NCI-H1436 treated with DMSO at 0.1 percent for 48 hours (cell line): ENCODE measurements at regions not wholly inside any gene's neighbourhood (a gene's known extent, or its start where the extent isn't known, plus 50 kb on each side); places are given as distances from the start of the nearest gene placed in this dataset.

Experiments used
- DNase-seq: peaks from one replicate; lab custom pipeline; 2025; lab: John Stamatoyannopoulos, UW

DNA sequence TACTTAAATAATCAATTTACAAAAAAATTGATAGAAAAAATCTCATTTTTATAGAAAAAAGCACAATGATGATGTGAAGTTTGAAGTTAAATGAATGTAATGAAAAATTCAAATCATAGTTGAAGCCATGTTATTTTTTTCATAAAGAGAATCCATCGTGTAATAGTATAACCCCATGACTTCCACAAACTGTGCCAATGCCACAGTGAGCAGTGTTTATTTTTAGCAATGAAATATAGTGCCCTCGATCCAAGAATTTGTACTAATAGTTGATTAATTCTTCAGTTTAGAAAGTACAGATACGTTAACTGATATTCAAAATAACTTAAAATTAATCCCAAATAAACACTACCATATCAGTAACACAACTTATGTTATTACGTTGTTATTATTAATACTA is 225.9 kb downstream of the PTPRC start:
- no peak for DNase-seq

DNA sequence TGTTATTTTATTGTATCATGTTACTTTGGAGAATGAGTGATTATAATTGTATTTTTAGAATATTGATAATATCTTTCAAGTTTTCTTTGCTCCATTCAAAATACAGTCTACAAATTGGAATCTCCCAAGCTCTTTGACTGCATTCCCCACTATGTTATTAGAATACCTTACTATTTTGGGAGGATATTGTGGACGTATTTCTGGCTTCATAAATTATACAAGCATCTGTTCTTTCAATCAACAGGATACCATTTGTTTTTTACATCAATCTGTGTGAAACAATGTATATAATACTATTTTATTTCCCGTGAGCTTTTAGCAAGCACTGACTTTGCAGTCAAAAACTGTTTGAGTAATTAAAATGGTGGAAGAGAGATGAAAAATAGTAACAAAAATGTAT is 226.5 kb downstream of the PTPRC start:
- DNase-seq, result no peak

GRCh38 chr1:198867182-198867581 is 228.3 kb downstream of the PTPRC start:
- DNase-seq, result no peak

DNA sequence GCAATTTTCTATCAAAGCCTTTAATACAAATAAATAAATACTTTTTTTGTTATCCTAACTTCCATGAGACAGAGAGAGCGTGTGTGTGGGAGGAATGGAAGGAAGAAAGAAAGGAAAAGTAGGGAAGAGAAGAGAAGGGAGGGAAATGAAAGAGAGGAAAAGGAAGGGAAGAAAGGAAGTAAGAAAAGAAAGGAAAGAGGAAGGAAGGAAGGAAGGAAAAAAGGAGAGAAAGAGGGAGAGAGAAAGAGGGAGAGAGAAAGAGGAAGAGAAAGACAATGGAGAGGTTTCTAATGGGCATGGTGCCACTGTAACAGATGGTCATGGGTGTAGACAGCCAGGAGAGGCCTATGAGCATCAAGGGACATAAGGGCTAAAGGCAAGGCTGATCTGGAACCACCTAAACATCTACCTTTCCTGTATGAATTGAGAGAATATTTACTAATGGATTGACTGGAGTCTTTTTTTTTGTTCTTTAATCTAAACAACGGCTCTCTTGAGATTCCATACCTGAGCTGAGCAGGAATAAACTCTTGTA is 234.9 kb downstream of the PTPRC start:
- no peak for DNase-seq

DNA sequence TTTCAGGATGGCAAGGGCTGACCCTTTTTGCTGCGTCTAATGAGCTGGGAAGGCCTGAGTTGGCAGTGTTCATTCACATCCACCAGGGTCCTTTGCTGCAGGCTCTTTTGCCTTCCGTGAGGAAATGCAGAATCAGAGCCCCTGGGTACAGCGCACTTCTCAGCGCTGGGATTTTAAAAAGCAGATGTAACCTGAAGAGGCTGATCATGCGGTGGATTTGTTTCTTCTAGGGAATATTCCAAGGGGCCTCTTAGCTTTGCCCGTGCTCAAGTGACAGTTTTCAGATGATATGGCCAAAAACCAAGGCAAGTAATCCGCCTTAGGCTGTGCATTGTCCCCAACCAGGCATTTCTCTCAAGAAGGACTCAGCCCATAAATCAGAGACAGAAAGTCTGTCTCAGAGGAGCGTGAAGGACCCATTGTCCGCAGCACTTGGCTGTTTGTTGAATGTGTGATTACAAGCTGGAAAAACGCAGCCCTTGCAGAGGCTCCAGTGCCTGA is 237.6 kb downstream of the PTPRC start:
- DNase-seq, result no peak

DNA sequence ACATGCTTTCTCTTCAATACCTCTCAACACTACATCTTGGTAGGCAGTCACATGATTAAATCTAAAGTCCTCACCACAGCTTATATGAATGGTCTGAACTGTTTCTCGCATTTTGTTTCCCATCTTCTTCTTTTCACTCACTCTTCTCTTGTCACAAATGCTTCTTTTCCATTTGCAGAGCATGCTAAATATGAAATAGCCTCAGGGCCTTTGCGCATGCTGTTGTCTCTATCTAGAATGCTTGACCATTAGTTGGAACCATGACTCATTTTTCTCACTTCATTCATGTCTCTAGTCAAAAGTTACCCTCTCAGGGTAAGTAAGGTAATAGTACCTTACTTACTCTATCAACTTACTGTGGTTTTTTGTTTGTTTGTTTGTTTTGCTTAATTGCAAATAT is 239.7 kb downstream of the PTPRC start:
- DNase-seq, result no peak

DNA sequence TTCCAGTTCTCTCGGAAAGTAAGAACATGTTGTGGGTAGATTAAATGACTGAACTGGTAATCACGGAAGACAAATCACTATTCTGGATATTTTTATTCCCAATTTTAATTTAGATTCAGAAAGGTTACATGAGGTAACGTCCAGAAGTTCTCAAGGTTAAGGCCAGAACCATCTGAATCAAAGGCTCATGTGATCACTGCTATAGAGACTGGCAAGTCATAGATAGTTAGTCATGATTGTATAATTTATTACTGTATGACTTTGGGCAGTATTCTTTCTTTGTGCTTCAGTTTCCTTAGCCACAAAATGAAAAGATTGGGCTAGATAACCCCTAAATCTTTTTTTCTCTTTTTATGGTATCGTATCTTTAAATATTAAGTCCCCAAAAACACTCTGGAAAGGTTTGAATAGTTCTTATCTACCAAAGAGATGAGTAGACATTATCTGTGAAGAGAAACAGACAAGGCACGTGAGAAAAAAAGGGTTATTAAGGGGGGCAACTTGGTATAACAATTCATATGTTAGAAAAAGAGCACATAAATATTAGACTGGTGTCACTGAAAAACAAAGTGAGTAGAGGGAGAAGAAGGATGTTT is 241.0 kb downstream of the PTPRC start:
- DNase-seq, result no peak

GRCh38 chr1:198880397-198880796 is 241.6 kb downstream of the PTPRC start:
- DNase-seq, result no peak

DNA sequence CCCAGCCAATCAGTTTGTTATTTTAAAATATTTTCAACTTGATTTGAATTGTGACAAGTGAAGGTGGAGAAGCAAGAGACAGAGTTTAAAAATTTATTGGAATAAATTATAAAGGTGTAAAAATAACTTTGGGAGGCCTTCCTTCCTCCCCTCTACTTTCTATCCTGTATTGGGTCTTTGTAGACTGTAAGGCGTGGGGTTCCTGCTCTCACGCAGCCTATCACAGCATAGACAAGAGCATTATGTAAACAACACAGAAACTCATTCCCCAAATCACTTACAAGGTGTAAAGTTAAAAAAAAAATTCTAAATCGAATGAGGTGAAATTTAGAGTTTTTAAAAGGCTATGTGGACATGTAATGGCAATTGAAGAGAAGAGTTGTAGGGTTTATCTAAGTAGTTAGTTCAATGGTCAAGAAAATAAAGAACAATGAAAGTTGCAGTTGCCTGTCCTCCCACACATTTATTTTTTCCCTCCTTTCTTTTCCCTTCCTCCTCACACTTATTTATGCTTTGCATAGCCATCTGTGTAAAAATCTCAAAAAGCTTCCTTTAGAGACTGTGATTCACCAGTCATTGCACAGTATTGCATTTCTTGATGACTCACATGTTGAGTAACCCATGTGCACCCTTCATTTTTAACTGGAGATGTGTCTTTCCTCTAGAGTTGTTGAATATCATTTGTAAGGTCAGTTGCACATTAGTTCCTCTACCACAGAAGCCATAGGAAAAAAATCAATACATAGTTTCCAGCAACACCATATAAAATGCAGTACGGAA is 242.2 kb downstream of the PTPRC start:
- DNase-seq, result no peak

DNA sequence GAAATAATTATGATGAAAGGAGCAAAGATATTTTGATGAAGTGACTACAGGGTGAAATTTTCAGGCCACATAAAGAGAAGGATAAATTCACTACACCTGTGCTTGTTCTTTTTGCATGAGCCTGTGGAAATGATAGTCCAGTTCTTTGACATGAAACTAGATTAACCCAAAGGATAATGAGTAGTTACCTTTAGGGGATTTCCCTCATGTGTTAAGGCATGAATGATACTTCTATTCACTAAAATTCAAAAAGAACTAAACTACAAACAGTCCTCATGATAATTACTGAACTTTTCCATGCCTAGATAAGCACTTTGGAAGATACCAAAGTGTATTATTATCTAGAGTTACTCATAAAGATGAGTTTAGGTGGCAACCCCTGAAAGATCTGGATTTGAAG is 244.3 kb downstream of the PTPRC start:
- no peak for DNase-seq

- no peak for DNase-seq
Observed at GRCh38 chr1:198887866-198888265, 249.0 kb downstream of the PTPRC start.

DNA sequence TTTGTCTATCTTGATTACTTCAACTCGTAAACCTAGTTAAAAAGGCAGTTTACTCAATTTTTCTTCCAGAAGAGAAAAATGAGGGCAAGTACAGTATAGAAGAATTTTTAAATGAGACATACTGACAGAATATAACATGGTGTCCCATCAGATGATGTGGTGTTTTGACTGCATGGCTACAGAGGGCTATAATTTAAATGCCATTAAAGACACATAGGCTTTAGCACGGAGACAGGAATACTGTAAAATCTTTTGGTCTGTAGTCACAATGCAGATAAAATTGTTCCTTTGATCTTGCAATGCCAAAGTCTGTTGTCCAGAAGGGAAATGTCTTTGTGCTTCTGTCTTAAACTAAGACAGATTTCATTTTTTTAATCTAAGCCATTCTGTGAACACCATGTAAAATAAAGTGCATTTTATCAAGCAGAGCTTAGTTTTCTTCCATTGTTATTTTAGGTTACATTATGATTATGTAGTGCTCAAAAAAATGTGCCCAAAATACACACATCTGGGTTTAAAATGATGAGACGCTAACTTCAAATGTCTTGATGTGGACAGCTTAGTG is 249.6 kb downstream of the PTPRC start:
- no peak for DNase-seq

GRCh38 chr1:198889101-198889500 is 250.3 kb downstream of the PTPRC start:
- no peak for DNase-seq

- DNase-seq, result no peak
Observed at GRCh38 chr1:198889749-198890148, 250.9 kb downstream of the PTPRC start.

DNA sequence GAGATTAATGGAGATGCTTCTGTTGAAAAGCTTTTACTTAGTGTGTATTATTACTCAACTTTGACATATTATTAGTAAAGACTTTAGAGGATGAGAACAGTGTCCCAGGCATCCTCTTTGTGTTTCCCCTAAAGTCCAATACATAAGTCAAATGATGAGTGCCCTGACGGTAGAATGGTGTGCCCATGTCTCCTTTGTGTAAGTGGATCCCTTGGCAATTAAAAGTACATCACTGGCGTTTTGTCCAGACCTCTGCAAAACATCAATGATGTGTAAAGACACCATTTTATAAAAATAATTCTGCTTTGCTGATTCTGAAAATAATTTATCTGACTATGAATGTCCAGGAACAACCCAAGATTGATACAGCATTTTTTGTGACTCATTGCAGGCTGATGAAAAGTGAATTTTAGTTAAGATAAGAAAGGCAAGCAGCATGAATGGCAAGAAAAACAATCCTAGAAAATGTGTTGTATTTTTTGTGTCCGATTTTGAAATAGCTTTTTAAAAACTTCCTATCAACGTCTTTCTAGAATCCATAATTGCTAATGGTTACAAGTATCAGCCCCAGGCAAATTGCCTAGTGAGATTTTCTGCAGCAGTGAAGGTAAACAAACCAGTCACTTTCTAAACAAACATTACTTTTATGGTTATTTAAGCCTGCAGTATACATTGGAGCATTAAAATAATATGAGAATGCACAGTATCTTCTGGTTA is 251.5 kb downstream of the PTPRC start:
- DNase-seq, result no peak

DNA sequence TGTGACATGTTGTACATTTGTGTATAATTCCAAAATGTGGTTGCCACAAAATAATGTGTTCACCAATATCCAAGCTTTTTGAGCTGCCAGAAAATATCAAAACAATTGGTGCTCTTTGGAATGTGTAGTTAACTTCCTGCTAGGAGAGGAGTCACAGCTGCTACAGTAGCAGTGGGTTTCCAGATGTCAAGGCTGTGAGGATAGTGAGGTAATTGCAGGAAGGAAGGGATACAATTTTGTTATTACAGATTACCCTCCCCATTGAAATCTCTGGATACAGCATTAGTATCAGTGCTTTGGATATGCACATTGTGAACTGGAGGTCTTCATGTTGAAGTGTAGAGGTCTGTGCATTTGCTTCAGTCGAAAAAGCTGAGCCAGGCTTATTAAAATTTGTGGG is 253.2 kb downstream of the PTPRC start:
- no peak for DNase-seq

DNA sequence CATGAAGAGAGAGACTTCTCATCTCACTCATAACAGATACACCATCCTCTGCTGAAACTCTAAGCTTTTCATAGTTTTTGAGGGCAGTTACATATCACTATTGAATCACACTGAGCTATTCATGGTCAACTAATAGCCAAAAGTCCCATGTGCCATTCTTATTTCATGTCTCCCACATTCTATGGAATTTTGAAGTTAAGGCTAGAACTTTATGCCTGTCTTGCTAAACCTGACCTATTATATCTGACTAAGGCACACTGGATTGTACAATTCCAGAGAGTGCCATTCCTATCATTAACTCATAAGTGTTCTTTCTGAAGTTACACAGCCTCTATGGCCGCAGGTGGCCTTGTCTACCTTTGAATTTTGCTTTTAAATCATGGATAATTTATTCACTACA is 254.3 kb downstream of the PTPRC start:
- DNase-seq, result no peak

DNA sequence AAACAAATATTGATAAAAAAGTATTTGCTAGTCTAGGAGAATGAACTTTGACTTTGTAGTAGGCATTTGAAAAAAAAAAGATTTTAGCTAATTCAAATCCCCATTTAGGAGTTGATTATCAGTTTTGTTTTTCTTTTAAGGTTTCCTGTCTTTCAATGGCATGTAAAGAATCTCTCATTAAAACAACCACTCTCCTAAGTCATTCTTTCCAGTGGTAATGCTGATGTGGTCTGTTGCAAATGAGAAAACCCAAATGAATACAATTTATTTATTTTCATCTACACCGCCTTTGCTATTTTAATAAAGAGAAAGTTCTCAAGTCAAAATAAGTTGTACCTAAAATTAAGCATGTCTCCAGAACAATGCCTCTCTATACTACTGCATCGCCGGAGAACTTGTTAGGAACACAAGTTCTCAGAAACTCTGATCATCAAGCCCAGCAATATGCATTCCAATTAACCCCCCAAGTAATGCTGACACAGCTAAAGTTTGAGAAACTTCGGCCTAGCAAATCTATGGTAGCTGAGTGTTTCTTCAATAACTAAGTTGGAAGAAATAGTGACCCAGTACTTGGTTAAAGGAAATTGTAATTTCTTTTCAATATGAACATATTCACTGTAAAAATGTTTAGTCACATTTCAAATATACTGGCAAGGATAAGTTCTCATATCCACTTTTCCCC is 255.1 kb downstream of the PTPRC start:
- DNase-seq, result no peak

- no peak for DNase-seq
Observed at GRCh38 chr1:198901266-198901665, 262.4 kb downstream of the PTPRC start.

DNA sequence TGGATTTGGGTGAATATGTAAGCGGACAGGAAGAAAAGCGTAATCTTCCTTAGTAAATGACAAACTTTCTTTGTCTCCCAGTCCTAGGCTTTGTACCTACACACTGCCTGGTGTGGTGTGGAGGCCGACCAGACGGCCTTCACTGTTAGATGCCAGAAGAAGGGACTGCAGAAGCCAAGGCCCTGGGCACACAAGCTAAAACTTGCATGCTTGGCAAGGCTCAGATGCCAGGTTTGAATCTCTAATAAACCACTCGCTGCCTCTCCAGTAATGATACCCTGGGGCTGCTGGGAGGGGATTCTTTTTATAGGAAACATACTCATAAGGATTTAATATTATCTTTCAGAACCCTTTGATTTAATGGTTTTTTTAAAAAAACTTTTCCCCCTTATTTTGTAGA is 263.8 kb downstream of the PTPRC start:
- DNase-seq, result no peak

- DNase-seq, result no peak
Observed at GRCh38 chr1:198903203-198903602, 264.4 kb downstream of the PTPRC start.

- no peak for DNase-seq
Observed at GRCh38 chr1:198903621-198904020, 264.8 kb downstream of the PTPRC start.
